ENCODE measurements at regions not wholly inside any gene's neighbourhood (a gene's known extent, or its start where the extent isn't known, plus 50 kb on each side); places are given as distances from the start of the nearest gene placed in this dataset.

DNA sequence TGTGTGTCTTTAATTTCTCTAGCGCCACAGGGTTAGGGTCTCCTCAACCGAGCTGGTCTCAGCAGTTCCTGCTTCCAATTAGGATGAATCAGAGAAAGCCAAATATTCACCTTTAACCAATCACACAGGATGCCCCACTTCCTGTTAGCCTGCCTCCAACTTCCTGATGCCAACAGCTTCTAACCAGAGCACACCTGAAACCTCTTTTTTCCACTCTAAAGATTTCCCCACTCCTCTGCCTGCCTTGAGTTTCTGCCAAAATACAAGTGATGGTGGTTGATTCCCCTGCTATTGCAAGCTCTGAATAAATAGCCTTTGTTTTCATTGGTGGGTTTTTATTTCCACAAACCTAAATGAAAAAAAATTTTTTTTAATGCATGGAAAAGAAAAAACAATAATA lies 144.7 kb upstream of the UST start:
- no peak overlapping the region for H3K27ac Mint-ChIP-seq
- H3K4me3 Mint-ChIP-seq, result no peak overlapping the region
- H3K27me3 Mint-ChIP-seq, result peaks cover 21 to 35% of the 10 kb centered on the region in 2 donors
- H3K9me3 Mint-ChIP-seq, result peaks cover 0 to 4% of the 10 kb centered on the region in 2 donors
- peaks cover 0 to 5% of the 10 kb centered on the region in 2 donors for H3K4me1 Mint-ChIP-seq (ENCODE audit: low read depth in 2 of 2)
- DNase-seq, result no peak
- no peaks in the 10 kb centered on the region for H3K36me3 Mint-ChIP-seq (ENCODE audit: insufficient read depth)
- no peak for ATAC-seq (replicated peaks)

- no peak for DNase-seq
- H3K27me3 Mint-ChIP-seq, result peaks cover 26 to 29% of the 10 kb centered on the region in 2 donors
- H3K4me3 Mint-ChIP-seq, result no peak overlapping the region
- no peak overlapping the region for H3K27ac Mint-ChIP-seq
- no peaks in the 10 kb centered on the region for H3K36me3 Mint-ChIP-seq (ENCODE audit: insufficient read depth)
- no peaks in the 10 kb centered on the region for H3K9me3 Mint-ChIP-seq
- ATAC-seq (replicated peaks), result no peak
- H3K4me1 Mint-ChIP-seq (ENCODE audit: low read depth in 2 of 2), result no peaks in the 10 kb centered on the region
Observed at GRCh38 chr6:148608199-148608951, 138.5 kb upstream of the UST start.

- no peaks in the 10 kb centered on the region for H3K4me1 Mint-ChIP-seq (ENCODE audit: low read depth in 2 of 2)
- no peak overlapping the region for H3K4me3 Mint-ChIP-seq
- peaks cover 13 to 16% of the 10 kb centered on the region in 2 donors for H3K27me3 Mint-ChIP-seq
- H3K9me3 Mint-ChIP-seq, result no peaks in the 10 kb centered on the region
- H3K27ac Mint-ChIP-seq, result no peak overlapping the region
- DNase-seq, result no peak
- ATAC-seq (replicated peaks), result no peak
- no peaks in the 10 kb centered on the region for H3K36me3 Mint-ChIP-seq (ENCODE audit: insufficient read depth)
Observed at GRCh38 chr6:148611213-148611612, 135.6 kb upstream of the UST start.

DNA sequence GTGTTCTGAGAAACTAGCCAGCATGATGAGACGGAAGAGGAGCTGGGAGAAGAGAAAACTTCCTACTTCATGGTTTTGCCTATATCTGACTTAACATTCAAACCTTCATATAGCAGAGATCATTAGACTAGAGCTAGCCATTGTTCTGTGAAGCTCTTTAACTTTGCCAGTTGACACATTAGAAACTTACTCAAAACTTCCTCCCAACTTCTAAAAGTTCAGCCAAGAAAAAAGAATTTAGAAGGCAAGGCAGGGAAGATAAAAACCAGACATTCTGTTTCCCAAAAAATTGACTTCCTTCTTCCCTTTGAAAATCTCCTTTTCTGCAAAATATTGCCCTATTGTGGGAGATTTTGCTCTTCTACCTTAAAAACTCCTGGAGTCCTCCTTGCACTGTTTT lies 134.8 kb upstream of the UST start:
- H3K9me3 Mint-ChIP-seq, result no peaks in the 10 kb centered on the region
- H3K27ac Mint-ChIP-seq, result no peak overlapping the region
- no peak overlapping the region for H3K4me3 Mint-ChIP-seq
- no peaks in the 10 kb centered on the region for H3K4me1 Mint-ChIP-seq (ENCODE audit: low read depth in 2 of 2)
- H3K36me3 Mint-ChIP-seq (ENCODE audit: insufficient read depth), result no peaks in the 10 kb centered on the region
- DNase-seq, result no peak
- H3K27me3 Mint-ChIP-seq, result peaks cover 13 to 15% of the 10 kb centered on the region in 2 donors
- no peak for ATAC-seq (replicated peaks)

DNA sequence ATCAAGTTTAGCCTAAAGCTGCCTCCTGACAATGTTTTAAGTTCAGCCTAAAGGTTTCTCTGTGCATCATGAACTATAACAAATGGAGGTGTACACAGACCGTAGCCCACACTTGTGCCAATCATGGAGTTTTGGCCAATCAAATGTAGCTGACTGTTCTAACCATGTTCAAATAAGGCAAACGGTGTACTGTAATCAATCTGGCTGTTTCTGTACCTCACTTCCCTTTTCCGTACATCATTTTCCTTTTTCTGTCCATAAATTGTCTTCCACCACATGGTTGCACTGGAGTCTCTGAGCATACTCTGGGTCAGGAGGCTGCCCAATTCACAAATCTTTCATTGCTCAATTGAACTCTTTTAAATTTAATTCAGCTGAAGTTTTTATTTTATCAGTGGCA lies 132.2 kb upstream of the UST start:
- Mint-ChIP-seq H3K36me3 (ENCODE audit: insufficient read depth) (peaks cover 5% of the 10 kb centered on the region), H3K4me3 (no peak overlapping the region), H3K27ac (no peak overlapping the region), H3K27me3 (peaks cover 26 to 29% of the 10 kb centered on the region in 2 donors), H3K4me1 (ENCODE audit: low read depth in 2 of 2) (peaks cover 5% of the 10 kb centered on the region in 2 donors), H3K9me3 (no peaks in the 10 kb centered on the region)
- no peak for DNase-seq
- no peak for ATAC-seq (replicated peaks)

DNA sequence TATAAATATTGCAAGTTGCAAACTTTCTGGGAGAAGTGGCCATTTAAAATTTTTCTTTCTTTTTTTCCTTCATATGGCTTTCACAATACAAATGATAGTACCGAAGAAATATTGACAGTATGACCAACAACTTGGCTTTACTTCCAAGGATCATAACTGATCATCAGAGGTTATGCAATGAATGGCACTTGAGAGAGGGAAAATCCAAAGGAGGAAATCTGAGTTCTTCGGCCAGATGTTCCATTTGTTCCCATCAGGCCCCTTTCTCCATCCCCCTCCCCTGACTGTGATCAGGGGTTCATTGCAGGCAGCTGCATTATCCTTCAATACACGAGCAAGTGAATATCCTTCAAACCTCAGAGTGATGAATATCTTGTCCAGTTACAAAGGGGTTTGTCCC lies 130.0 kb upstream of the UST start:
- ATAC-seq (replicated peaks) (no peak), DNase-seq (no peak)
- H3K27ac Mint-ChIP-seq, result no peak overlapping the region
- H3K4me3 Mint-ChIP-seq, result no peak overlapping the region
- H3K36me3 Mint-ChIP-seq (ENCODE audit: insufficient read depth), result peaks cover 5% of the 10 kb centered on the region
- no peaks in the 10 kb centered on the region for H3K9me3 Mint-ChIP-seq
- H3K27me3 Mint-ChIP-seq, result peaks cover 23 to 30% of the 10 kb centered on the region in 2 donors
- peaks cover 5% of the 10 kb centered on the region in 2 donors for H3K4me1 Mint-ChIP-seq (ENCODE audit: low read depth in 2 of 2)

- H3K4me3 Mint-ChIP-seq, result no peak overlapping the region
- peak; percentile 45 for ATAC-seq (replicated peaks)
- DNase-seq, result no peak
Observed at GRCh38 chr6:148617530-148617929, 129.3 kb upstream of the UST start.

DNA sequence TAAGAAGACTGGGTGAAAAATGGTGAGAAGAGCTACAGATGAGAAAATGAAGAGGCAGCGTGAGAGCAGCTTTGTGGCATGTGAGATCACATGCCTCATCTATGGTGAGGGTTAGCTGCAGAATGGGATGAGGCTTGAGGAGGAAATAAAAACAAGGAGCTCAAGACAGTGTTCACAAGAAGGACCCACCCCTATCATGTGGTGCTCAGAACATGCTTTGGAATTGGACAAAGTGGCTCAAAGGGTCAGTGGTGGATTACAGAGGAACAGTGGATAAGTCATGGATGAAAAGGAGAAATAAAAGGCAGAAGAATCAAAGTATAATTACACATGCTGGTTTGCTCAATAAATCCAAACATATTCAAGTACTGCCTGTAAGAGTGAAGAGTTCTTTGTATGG lies 126.9 kb upstream of the UST start:
- Mint-ChIP-seq H3K9me3 (no peaks in the 10 kb centered on the region), H3K4me1 (ENCODE audit: low read depth in 2 of 2) (peaks cover 5% of the 10 kb centered on the region in 2 donors), H3K4me3 (no peak overlapping the region), H3K27me3 (peaks cover 29 to 41% of the 10 kb centered on the region in 2 donors), H3K27ac (no peak overlapping the region), H3K36me3 (ENCODE audit: insufficient read depth) (peaks cover 5% of the 10 kb centered on the region)
- no peak for DNase-seq
- no peak for ATAC-seq (replicated peaks)

More at GRCh38 chr6:148617530-148617929, 129.3 kb upstream of the UST start:
- Mint-ChIP-seq H3K27me3 (peaks cover 17 to 23% of the 10 kb centered on the region in 2 donors), H3K27ac (no peak overlapping the region), H3K36me3 (ENCODE audit: insufficient read depth) (peaks cover 5% of the 10 kb centered on the region), H3K4me1 (ENCODE audit: low read depth in 2 of 2) (peaks cover 5% of the 10 kb centered on the region in 2 donors), H3K9me3 (no peaks in the 10 kb centered on the region)

DNA sequence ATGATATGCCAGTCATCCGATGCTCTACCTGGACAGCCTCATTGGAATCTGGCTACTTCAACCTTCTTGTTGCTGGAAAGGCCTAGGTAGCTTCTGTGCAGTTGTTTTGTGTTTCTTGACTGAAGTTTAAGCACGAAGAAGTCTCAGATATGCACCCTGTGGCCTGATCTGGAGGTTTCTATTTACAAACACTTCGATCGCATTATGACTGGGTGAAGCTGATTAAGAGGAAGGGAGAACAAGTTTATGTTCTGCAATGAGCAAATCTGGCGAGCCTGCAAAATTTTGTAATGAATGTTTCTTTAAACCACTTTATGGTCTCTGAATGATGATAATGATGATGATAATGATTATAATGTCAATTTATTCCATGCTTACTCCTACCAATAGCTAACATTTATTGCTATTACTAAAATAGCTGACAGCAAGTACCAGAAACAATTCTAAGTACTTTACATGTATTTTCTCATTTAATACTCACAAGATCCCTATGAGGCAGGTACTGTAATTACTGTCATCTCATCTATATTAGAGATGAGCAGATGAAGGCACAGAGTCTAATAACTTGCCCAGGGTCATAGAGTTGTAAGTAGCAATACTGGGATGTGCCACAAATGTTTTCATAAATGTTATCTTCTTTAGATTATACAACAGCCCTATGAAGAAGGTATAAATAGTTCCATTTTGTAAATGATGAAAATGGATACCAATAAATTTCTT lies 126.1 kb upstream of the UST start:
- peaks cover 5% of the 10 kb centered on the region for H3K36me3 Mint-ChIP-seq (ENCODE audit: insufficient read depth)
- peak overlapping the region in 1 of 2 donors; percentile 7 for H3K27ac Mint-ChIP-seq
- H3K4me3 Mint-ChIP-seq, result no peak overlapping the region
- ATAC-seq (replicated peaks) (no peak), DNase-seq (no peak)
- peaks cover 5% of the 10 kb centered on the region in 2 donors for H3K4me1 Mint-ChIP-seq (ENCODE audit: low read depth in 2 of 2)
- H3K9me3 Mint-ChIP-seq, result no peaks in the 10 kb centered on the region
- peaks cover 29 to 41% of the 10 kb centered on the region in 2 donors for H3K27me3 Mint-ChIP-seq

- no peak overlapping the region for H3K4me3 Mint-ChIP-seq
- H3K4me1 Mint-ChIP-seq (ENCODE audit: low read depth in 2 of 2), result peaks cover 0 to 2% of the 10 kb centered on the region in 2 donors
- no peak overlapping the region for H3K27ac Mint-ChIP-seq
- H3K27me3 Mint-ChIP-seq, result peaks cover 13 to 27% of the 10 kb centered on the region in 2 donors
- H3K9me3 Mint-ChIP-seq, result no peaks in the 10 kb centered on the region
- ATAC-seq (replicated peaks), result no peak
- no peaks in the 10 kb centered on the region for H3K36me3 Mint-ChIP-seq (ENCODE audit: insufficient read depth)
- DNase-seq, result no peak
Observed at GRCh38 chr6:148625609-148626008, 121.2 kb upstream of the UST start.

GRCh38 chr6:148628251-148628650 lies 118.6 kb upstream of the UST start:
- no peak overlapping the region for H3K27ac Mint-ChIP-seq
- ATAC-seq (replicated peaks), result no peak
- H3K9me3 Mint-ChIP-seq, result no peaks in the 10 kb centered on the region
- peaks cover 0 to 2% of the 10 kb centered on the region in 2 donors for H3K4me1 Mint-ChIP-seq (ENCODE audit: low read depth in 2 of 2)
- no peak overlapping the region for H3K4me3 Mint-ChIP-seq
- peaks cover 7 to 14% of the 10 kb centered on the region in 2 donors for H3K27me3 Mint-ChIP-seq
- DNase-seq, result no peak
- no peaks in the 10 kb centered on the region for H3K36me3 Mint-ChIP-seq (ENCODE audit: insufficient read depth)

- H3K4me3 Mint-ChIP-seq, result no peak overlapping the region
- no peak for DNase-seq
- ATAC-seq (replicated peaks), result no peak
- H3K27me3 Mint-ChIP-seq, result peaks cover 0 to 5% of the 10 kb centered on the region in 2 donors
- H3K9me3 Mint-ChIP-seq, result no peaks in the 10 kb centered on the region
- H3K4me1 Mint-ChIP-seq (ENCODE audit: low read depth in 2 of 2), result peaks cover 0 to 2% of the 10 kb centered on the region in 2 donors
- H3K27ac Mint-ChIP-seq, result no peak overlapping the region
- no peaks in the 10 kb centered on the region for H3K36me3 Mint-ChIP-seq (ENCODE audit: insufficient read depth)
Observed at GRCh38 chr6:148629181-148629580, 117.6 kb upstream of the UST start.

DNA sequence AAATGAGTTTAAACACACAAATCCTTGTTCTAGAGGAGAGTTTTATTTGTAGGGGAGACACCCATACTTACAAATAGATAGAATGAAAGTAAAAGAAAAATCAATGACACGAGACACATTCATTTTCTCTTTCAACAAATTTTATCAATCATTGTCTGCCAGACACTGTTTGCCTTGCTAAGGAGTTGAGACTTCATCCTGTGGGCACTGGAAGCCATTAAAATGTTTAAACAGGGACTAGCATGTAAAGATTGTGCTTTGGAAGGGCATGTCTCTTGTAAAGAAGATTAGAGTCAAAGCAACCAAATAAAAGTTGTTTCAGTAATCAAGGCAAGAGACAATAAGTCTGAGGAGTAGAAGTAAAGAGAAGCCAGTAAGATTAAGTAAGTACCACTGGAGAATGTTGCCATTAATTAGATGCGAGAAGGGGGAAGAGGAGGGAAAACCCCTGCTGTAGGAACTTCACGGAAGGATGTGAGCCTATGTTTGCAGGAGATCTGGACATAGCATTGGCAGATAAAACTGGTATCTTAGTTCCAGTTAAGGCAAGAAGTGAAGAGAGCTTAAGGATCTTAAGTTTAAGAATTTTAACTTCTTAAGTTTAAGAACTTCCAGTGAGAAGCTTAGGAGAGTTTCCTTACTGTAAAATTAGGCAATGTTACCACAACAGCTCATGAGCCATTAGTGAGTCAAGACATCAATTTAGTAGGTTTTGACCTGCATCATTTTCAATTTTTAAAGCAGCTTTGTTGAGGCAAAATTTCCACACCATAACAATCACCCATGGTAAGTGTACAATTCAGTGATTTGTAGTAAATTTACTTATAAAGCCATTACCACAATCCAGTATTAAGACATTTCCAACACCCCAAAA lies 117.0 kb upstream of the UST start:
- peaks cover 0 to 2% of the 10 kb centered on the region in 2 donors for H3K4me1 Mint-ChIP-seq (ENCODE audit: low read depth in 2 of 2)
- no peak for ATAC-seq (replicated peaks)

More for the DNA sequence above, 117.0 kb upstream of the UST start:
- H3K9me3 Mint-ChIP-seq, result no peaks in the 10 kb centered on the region
- H3K36me3 Mint-ChIP-seq (ENCODE audit: insufficient read depth), result no peaks in the 10 kb centered on the region
- H3K4me3 Mint-ChIP-seq, result no peak overlapping the region
- no peak for DNase-seq
- H3K27me3 Mint-ChIP-seq, result no peaks in the 10 kb centered on the region
- H3K27ac Mint-ChIP-seq, result no peak overlapping the region

Measured in effector memory CD8-positive, alpha-beta T cell (primary cell).